ENCODE measurements at regions not wholly inside any gene's neighbourhood (a gene's known extent, or its start where the extent isn't known, plus 50 kb on each side); places are given as distances from the start of the nearest gene placed in this dataset.
"Not testable (repeated sequence)": the region's sequence is repeated elsewhere in the genome, so short reads cannot be mapped to it uniquely, and the experiment has no call there.

DNA sequence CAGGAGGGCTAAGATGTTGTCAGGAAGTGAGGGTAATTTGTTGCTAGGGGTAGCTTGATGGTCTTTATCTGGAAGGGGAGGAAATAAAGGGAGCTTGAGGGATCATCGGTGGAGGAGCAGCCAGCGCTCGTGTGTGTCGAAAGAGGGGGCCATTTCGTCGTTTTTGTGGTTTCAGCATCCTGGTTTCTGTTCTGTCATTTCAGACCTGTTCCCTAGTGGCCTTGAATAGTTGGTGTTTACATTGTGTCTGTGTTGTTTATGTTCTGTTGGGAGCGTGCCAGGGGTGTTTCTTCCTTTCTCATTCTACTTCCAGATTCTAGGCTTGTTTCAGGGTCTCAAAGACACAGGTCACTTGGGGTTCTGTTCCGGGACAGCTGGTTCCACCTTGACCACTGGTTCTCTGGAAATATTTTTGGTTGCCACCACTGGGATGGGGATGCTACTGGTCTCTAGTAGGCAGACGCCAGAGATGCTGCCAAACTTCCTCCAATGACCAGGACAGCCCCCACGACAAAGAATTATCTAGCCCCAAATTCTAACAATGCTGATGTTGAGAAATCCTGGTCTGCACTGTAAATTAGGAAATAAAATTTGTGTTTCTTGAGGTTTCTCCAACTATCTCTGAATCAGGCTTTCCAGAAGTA is 113.9 kb upstream of the NAA20 start:
- peak; percentile 35 for DNase-seq

DNA sequence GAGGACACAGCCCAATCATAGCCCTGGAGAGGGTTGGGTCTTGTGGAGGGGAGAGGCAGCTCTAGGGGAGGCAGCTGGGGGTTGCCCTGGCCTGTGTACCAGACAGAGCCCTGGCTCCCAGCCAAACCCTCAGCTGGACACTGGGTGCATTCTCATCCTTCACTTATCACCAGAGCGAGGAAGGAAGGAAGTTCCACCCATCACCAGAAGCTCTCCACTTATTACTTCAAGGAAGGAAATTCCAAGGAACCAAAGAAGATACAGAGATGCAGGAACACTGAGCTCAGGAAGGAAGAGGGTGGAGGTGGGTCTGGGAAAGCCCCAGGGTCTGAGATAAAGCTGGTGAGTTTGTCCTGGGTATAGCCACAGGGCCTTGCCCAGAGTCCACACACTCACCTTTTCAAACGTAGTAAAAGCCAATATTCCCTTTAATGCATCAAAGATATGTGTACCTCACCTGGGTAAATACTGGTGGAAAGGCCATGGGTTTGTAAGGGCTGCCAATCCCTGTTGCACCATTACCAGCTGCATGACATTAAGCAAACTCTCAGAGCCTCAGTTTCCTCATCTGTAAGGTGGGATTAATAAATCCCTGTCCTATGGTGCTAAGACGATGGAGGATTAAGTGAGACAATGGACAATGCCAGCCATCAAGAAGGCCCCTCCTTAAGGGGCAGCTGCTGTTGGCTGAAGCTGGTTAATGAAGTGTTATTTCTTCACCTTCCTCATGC is 109.7 kb upstream of the NAA20 start:
- DNase-seq: no peak

DNA sequence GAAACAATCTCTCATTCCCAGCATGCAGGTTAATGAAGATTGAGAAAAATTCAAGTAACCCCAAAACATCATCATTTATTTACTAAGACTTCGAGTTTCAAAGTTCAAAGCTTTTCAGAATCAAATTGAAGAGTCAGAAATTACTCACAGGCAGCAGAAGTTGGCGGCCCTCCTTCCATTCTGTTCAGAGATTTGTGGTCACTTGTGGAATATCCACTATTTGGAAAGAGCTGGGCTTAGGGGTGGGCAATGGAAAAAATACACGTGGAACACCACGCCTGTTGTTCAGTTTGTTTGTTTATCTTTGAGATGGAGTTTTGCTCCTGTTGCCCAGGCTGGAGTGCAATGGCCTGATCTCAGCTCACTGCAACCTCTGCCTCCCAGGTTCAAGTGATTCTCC is 108.6 kb upstream of the NAA20 start:
- DNase-seq: no peak

DNA sequence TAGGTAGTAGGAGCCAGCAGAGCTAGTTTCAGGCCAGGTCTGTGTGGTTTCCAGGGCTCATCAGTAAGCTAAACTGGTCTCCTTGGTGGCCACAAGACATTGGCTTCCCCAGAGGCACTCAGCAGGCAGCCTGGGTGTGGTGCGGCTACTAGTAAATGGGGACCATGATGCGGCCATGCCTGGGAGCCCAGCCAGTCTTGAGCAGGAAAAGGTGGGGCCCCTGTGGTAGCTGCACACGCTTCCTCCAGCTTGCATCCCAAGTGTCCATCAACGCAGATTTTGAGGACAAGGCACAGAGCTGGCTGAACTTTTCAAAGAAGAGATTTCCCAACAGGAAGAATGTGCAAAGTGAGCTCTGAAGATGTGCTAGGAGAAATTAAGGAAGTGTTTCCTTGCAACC is 107.4 kb upstream of the NAA20 start:
- no peak for DNase-seq

DNA sequence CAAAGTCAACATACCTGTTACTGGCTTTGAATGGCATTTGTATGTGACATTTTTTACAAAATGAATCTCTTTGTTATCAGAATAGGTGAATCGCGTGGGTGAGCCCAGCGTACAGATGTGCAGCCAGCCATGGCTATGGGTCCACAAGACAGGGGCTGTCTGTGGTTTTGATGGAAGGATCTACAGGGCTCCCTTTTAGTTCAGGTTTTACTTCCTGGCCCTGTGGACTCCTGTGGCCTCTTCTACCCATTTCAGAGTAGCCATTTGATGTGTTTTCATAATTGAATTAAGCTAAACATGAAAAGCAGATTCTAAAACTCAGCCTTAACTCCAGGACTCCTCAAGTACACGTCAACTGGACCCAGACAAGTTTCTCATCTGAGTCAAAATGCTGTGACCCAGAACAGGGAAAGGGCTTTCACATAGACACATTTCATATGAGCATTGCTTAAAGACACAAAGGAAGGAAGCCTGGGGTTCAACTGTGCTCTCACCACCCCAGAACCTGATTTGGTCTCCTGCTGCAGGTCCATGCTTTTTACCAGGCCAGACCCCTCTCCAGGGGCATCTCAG is 105.3 kb upstream of the NAA20 start:
- no peak for DNase-seq

DNA sequence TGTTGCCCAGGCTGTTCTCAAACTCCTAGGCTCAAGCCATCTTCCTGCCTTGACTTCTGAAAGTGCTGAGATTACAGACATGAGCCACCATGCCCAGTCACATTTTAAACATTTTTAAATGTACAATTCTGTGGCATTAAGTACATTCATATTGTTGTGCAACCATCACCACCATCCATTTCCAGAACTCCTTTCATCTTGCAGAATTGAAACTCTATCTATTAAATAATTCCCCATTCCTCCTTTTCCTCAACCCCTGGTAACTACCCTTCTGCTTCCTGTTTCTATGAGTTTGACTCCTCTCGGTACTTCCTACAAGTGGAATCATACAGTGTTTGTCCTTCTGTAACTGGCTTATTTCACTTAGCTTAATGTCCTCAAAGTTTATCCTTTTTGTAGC is 103.8 kb upstream of the NAA20 start:
- DNase-seq: no peak

DNA sequence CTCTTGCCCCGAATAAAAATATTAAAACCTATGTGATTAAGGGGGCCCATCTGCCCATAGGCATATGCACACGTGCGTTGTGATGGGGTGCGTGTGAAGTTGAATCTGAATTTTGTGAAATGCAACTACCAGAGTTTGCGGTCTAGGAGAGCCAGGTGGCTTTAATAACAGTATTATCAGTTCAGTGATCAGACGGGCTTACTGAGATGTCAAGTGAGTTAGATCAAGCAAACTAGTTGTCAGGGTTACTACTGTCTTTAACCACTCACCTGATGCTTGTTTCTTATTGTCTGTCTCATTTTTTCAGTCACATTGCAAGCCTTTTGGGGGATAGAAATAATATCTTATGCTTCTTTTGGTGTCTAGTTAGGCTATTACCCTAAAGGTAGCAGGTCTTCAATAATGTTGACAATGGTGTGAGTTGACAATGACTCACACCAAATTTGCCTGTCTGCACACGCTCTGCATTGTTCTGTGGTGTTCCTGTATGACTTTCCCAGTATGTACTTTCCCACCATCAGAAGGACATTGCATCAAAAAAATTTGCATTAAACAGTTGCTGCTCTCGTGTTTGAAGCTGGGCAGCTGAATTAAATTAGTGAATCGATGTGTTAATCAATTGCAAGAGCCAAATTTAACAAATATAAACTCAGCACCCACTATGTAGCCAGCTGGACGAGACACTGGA is 103.1 kb upstream of the NAA20 start:
- DNase-seq: no peak

DNA sequence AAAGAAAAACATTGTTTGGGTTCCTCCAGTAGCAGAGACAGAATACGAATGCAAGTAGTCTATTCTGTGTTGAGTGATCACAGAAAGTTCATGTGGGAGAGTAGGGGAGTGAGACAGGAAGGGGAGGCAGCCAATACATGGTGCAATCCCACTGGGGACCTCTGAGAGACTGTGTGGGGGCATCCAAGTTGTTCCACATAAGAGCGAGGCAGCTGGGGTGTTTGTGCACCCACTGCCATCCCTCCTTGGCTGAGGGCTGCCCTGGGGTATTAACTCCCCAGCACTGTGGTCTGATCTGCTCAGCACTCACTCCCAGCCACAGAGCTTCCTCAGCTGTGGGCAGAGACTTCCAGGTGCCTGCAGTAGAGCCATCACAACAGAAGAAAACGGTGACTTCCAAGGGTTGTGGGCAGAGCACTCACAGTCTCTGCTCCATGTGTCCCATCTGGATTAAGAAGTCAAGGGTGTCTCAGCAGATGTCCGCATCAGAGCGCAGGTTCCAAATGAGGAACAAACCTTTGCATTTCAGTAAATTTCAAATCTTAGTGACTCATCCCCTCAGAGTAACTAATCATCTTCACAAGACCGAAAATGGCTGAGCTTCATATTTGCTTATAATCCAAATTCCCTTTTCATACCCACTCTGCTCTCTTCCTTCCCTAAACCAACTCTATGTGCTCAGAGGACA is 101.9 kb upstream of the NAA20 start:
- no peak for DNase-seq

DNA sequence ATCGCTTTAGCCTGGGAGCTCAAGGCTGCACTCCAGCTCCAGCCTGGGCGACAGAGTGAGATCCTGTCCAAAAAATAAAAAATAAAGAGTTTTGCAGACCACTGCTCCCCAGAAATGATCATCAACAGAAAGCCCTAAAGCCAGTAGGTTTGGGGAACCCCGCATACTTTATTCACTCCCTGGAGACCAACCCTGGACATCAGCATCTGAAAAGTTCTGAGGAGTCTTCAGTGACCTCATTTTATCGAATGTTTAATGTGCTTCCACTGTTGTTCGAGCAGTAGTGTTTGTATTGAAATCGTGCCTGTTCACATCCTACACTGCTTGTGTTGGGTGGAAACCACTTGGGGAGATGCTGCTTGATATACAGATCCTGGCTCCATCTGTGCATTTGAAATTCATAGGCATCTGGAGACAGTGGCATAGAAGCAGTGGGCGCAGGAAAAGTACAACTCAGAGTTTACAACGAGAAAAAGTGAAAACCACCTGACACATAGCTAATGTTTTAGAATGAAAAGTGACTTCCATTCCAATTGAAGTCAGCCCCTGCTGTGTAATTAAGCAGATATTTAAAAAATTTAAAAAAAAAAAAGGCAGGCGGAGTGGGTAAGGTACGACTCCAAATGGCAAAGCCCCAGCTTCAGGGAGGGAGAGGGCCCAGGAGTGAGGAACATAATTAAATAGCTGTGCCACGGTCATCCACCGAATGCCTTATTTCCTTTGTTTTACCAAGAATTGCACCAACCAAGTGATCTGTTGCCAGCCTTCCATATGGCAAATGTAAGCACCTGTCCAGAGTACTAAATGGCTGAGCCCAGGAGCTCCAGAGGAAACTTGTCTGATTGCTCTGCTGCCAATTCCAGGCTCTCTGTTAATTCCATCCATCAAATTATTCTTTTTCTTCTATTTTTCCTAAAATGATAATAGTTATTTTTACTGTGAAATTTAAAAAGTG is 100.4 kb upstream of the NAA20 start:
- no peak for DNase-seq

DNA sequence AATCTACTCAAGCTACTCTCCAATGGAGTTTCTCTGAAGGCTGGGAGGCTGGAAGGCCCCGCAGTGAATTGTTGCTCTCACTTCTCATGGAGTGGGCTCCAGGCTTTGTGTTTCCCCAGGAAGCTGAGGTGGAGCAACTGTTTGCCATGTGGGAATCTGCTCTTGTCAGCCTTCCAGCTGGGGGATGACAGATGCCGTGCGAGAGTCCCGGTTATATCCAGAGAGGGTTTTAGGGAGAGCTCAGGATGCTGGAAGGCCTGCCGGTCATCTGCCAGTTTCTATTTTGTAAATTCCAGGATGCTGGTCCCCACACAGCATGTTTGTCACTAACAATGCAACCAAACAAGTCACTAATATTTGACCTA is 98.2 kb upstream of the NAA20 start:
- DNase-seq: no peak

DNA sequence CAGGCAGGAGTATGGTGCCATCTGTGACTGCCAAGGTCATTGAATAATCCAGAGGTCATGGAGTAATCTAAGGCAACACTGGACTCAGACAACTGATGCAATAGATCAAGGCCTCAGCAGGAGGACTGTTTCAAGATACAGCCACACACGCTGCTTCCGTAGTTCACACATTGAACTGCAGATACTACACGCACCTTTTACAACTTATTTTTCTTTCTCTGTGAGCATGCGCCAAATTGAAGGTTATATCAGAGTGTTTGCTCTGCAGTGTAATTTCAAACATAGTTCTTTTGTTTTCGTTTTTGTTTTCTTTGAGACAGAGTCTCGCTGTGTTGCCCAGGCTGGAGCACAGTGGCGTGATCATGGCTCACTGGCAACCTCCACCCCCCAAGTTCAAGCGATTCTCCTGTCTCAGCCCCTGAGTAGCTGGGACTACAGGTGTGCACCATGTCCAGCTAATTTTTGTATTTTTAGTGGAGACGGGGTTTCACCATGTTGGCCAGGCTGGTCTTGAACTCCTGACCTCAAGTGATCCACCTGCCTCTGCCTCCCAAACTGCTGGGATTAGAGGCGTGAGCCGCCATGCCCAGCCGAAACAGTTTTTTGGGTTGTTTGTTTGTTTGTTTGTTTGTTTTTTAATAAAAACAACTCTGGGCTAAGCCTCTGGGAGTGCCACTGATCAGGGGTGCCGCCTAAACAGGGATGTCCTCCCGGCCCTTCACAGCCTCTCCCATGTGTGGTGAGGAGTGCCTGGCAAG is 96.6 kb upstream of the NAA20 start:
- no peak for DNase-seq

DNA sequence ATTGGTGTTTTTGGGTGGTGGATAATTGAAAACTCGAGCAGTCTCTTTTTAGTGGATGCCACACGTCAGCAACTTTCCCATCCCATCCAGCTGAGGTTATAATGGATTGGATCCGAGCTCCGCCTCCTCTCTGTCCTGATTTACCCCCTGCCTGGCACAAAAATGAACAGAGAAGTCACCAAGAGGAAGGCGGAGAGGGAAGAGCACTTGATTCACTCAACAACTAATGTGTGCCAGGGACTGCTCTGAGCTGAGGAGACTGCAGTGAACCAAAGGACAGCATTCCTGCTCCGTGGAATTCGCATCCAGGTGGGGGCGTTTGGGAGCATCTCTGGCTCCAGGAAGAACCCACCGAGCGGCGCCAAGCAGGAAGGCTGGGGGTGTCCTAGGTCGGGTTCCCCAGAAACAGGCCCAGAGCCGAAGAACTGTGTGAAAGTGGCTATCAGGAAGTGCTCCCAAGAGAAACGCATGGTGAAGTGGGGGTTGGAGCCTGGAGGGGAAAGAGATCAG is 95.8 kb upstream of the NAA20 start:
- no peak for DNase-seq

DNA sequence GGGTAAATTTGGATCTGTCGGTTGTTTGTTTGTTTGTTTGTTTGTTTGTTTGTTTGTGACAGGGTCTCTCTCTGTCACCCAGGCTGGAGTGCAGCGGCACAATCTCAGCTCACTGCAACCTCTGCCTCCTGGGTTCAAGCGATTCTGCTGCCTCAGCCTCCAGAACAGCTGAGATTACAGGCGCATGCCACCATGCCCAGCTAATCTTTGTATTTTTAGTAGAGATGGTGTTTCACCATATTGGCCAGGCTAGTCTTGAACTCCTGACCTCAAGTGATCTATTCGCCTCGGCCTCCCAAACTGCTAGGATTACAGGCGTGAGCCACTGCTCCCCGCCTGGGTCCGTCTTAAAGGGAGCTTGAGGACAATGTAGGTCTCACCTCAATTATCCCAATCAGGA is 95.3 kb upstream of the NAA20 start:
- DNase-seq: not testable (repeated sequence)

DNA sequence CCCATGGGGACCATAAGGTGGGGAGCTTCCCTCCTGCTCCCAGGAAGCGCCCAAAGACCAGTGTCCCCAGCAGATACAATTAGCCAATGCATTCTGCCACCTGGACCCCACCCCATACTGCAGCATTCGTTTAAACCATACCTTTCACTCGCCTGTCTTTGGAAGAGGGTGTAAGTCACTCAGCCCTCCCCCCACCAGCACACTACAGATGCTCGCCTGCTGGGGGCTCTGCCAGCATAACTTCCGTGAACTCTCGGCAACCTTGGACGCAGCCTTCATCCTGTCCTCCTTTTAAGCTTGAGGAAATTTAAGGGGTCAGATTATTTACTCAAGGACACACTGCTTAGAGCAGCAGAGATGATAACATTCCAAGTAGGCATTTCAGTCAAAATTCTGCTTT is 94.4 kb upstream of the NAA20 start:
- DNase-seq: no peak

DNA sequence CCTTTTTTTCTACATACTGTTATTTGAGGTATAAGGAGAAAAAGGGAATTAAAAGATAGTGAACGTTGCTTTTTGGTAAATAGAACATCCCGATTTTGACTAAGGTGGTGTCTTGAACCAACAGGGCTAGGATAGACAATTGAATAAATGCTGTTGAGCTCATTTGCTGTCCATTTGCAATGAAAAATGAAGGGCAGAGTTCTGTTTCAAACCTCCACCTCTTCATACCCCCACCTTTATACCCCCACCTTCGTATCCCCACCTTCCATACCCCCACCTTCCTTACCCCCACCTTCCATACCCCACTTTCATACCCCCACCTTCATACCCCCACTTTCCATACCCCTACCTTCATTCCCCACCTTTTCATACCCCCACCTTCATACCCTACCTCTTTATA is 93.4 kb upstream of the NAA20 start:
- DNase-seq: no peak

DNA sequence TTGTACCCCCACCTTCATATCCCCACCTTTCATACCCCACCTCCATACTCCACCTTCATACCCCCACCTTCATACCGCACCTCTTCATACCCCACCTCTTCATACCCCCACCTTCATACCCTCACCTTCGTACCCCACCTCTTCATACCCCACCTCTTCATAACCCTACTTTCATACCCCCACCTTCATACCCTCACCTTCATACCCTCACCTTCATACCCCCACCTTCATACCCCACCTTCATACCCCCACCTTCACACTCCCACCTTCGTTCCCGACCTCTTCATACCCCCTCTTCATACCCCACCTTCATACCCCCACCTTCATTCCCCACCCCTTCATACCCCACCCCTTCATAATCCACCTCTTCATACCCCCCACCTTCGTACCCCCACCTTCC is 92.9 kb upstream of the NAA20 start:
- no peak for DNase-seq

DNA sequence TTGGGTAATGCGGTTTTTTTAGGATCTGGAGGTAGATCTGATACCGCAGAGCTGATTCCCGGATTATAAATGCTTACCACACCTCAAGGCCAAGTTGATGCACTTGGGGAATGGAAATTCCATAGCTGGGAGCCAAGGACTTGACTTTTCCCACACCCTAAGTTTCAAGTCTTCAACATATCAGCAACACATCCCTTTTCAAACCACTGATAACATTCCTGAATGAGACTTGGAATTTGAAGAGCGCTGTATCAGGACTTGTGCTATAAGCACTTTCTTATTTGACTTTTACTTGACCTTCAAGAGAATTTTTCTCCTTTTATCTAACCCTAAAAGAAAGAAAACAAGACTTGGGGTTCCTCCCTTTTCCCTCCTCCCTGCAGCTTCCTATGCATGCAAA is 90.6 kb upstream of the NAA20 start:
- no peak for DNase-seq

DNA sequence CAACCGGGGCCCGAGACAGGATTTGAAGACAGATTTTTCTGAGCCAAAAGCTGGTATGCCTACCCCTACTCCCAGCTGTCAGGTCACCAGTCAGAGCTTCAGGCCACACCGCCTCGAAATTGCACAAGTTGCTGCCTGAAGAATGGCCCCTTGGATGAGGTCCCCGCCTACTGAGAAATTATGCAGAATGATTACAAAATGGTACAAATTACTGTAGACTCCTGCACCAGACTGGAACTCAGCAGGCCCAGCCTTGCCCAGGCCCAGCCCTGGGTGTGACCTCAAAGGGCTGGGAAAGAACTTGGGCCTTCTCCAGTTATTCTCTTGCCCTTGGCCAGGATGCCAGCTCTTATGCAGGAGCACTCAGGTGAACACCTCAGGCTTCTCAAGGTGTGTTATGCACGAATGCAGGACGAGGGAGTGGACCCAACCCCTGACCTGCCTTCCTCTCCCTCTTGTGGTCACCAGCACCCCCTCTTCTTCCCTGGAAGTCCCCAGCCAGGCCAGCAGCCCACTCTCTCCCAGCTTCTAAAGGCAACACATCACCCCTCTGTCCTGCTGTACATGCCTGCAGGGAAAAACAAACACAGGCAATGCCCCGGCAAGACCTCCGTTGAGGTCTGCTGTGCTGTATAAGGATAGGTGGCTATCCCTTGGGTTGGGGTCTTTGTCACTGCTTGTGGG is 88.7 kb upstream of the NAA20 start:
- no peak for DNase-seq

DNA sequence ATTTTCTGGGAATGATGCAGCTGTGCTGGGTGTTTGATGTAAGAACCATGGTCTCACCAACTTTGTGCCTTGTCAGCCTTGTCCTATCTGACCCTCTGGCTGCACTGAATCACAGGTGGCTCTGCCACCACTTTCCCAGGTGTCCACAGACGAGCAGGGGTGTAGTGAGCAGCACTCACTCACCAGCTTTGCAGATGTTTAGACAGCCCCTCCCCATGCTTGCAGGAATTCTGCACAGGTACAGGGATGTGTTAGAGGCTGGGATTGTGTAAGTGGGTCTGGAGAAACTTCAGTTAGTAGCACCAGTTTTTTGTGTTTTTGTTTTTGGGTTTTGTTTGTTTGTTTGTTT is 88.2 kb upstream of the NAA20 start:
- no peak for DNase-seq

DNA sequence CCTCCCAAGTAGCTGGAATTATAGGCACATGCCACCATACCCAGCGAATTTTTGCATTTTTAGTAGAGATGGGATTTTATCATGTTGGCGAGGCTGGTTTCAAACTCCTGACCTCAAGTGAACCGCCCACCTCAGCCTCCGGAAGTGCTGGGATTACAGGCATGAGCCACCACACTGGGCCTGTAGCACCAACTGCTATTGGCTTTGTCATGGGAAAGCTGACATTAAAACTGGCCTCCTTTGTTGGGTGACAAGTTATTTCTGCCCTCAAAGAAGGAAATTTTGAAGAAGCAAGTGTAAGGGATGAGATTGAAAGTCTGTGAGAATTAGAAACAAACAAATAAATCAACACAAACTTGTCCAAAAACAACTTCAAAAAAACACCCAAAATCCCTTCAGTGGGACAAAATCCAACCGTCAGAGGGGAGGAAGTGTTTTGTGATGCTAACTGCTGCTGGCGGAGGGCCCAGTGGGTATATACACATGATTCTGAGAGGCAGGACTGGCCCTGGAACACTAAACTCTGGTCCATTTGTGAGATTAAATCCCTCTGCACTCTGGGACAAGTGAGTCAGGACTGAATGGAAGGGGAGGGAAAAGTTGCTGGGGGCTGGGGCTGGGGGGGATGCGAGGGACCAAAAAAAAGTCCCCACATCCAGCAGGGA is 87.5 kb upstream of the NAA20 start:
- no peak for DNase-seq
